IMR-90 (cell line): ENCODE measurements at regions not wholly inside any gene's neighbourhood (a gene's known extent, or its start where the extent isn't known, plus 50 kb on each side); places are given as distances from the start of the nearest gene placed in this dataset.

Source experiments
- ATAC-seq: fragments of 200-7000 bp; cut with Tn5 transposase; 2 replicates; pipeline ENCODE4 v1.9.1; 2020; ENCODE audit warnings: low read depth, mild to moderate bottlenecking, moderate library complexity
- BruUV-seq: library from RNA; stranded (reverse); fragments of 400-500 nt; replicated peaks from 2 replicates; lab custom pipeline; 2021; lab: Mats Ljungman, UMichigan
- CTCF ChIA-PET: fragments of 300-600 bp; formaldehyde crosslinking; extraction: SDS; loops from one replicate; lab custom pipeline; 2021; ENCODE audit warnings: antibody characterized with exemption; lab: Yijun Ruan, JAX
- POLR2A ChIA-PET: fragments of 300-600 bp; sonication (Branson Sonifier 250); formaldehyde crosslinking; loops from one replicate; lab custom pipeline; 2022; ENCODE audit warnings: antibody characterized with exemption; ENCODE audit not compliant: unreplicated experiment; lab: Charles Lee
- DNase-seq: peaks from one replicate; pipeline ENCODE4 v3.0.0; 2013
- H2AFZ ChIP-seq: replicated peaks from 2 replicates; pipeline ENCODE3; 2013; ENCODE audit warnings: low read length, mild to moderate bottlenecking; ENCODE audit not compliant: poor library complexity
- H2AK5ac ChIP-seq: 2 replicates; pipeline ENCODE4 v1.6.1; 2013; ENCODE audit warnings: low read depth, low read length, inconsistent platforms
- H2AK9ac ChIP-seq: replicated peaks from 2 replicates; pipeline ENCODE3; 2013; ENCODE audit warnings: mild to moderate bottlenecking, low read depth, low read length, moderate library complexity; ENCODE audit not compliant: poor library complexity
- H2BK120ac ChIP-seq: 2 replicates; pipeline ENCODE4 v1.6.1; 2013; ENCODE audit warnings: low read depth, low read length, inconsistent platforms
- H2BK15ac ChIP-seq: 3 replicates; pipeline ENCODE4 v1.6.1; 2013; ENCODE audit warnings: low read depth, low read length, inconsistent platforms
- H2BK20ac ChIP-seq: 2 replicates; pipeline ENCODE4 v1.6.1; 2013; ENCODE audit warnings: low read depth, mild to moderate bottlenecking, inconsistent platforms, low read length, moderate library complexity
- H2BK5ac ChIP-seq: 2 replicates; pipeline ENCODE4 v1.6.1; 2013; ENCODE audit warnings: mild to moderate bottlenecking, low read depth, low read length, inconsistent platforms; ENCODE audit not compliant: poor library complexity, severe bottlenecking
- H3K14ac ChIP-seq: replicated peaks from 2 replicates; pipeline ENCODE4 v1.6.1; 2013; ENCODE audit warnings: low read depth, low read length, inconsistent platforms
- H3K18ac ChIP-seq: 2 replicates; pipeline ENCODE4 v1.6.1; 2013; ENCODE audit warnings: low read depth, low read length, control low read depth
- H3K23ac ChIP-seq: 2 replicates; pipeline ENCODE4 v1.6.1; 2013; ENCODE audit warnings: low read depth, low read length, inconsistent platforms
- H3K27ac ChIP-seq: 2 replicates; pipeline ENCODE4 v1.5.1; 2013; ENCODE audit warnings: mild to moderate bottlenecking, control low read depth, low read length; ENCODE audit not compliant: insufficient read depth
- H3K27me3 ChIP-seq: 2 replicates; pipeline ENCODE4 v1.6.1; 2013; ENCODE audit warnings: low read length; ENCODE audit not compliant: control insufficient read depth, insufficient read depth
- H3K36me3 ChIP-seq: 2 replicates; pipeline ENCODE4 v1.6.1; 2013; ENCODE audit warnings: low read length, mixed read lengths; ENCODE audit not compliant: control insufficient read depth, insufficient read depth
- H3K4ac ChIP-seq: 2 replicates; pipeline ENCODE4 v1.6.1; 2013; ENCODE audit warnings: low read depth, low read length, inconsistent platforms
- H3K4me1 ChIP-seq: 2 replicates; pipeline ENCODE4 v1.6.1; 2013; ENCODE audit warnings: low read length, mixed read lengths; ENCODE audit not compliant: control insufficient read depth, insufficient read depth
- H3K4me2 ChIP-seq: 2 replicates; pipeline ENCODE4 v1.6.1; 2013; ENCODE audit warnings: low read depth, mild to moderate bottlenecking, control low read depth, low read length, moderate library complexity
- H3K4me3 ChIP-seq: 2 replicates; pipeline ENCODE4 v1.5.1; 2013; ENCODE audit warnings: low read depth, mild to moderate bottlenecking, control low read depth, low read length, moderate library complexity; ENCODE audit not compliant: insufficient read depth
- H3K56ac ChIP-seq: 2 replicates; pipeline ENCODE4 v1.6.1; 2013; ENCODE audit warnings: low read length, inconsistent platforms; ENCODE audit not compliant: insufficient read depth; ENCODE audit errors: extremely low read depth
- H3K79me1 ChIP-seq, 2 experiments: 2 replicates each; pipeline ENCODE4 v1.6.1; 2013; ENCODE audit warnings: low read length in 2 of 2, inconsistent platforms in 1 of 2, low read depth in 1 of 2
- H3K9ac ChIP-seq: 2 replicates; pipeline ENCODE4 v1.6.1; 2013; ENCODE audit warnings: low read depth, low read length, control low read depth
- H3K9me1 ChIP-seq: 2 replicates; pipeline ENCODE4 v1.6.1; 2013; ENCODE audit warnings: low read length, inconsistent platforms; ENCODE audit not compliant: insufficient read depth
- H3K9me3 ChIP-seq: 2 replicates; pipeline ENCODE4 v1.6.1; 2013; ENCODE audit warnings: low read length; ENCODE audit not compliant: control insufficient read depth, insufficient read depth
- H4K20me1 ChIP-seq: 2 replicates; pipeline ENCODE4 v1.6.1; 2013; ENCODE audit warnings: low read length, inconsistent platforms; ENCODE audit not compliant: insufficient read depth
- H4K5ac ChIP-seq: 2 replicates; pipeline ENCODE4 v1.6.1; 2013; ENCODE audit warnings: mild to moderate bottlenecking, low read depth, low read length, control low read depth
- H4K8ac ChIP-seq, 2 experiments: 2 replicates each; pipeline ENCODE4 v1.6.1; 2013; ENCODE audit warnings: low read depth in 2 of 2, low read length in 2 of 2, control low read depth in 1 of 2, inconsistent platforms in 1 of 2
- H4K91ac ChIP-seq: 2 replicates; pipeline ENCODE4 v1.6.1; 2013; ENCODE audit warnings: low read depth, low read length, inconsistent platforms; ENCODE audit not compliant: insufficient read depth
- MAFK ChIP-seq: IDR thresholded peaks from 2 replicates; pipeline ENCODE4 v1.6.1; 2012; ENCODE audit warnings: low read depth, low read length, improper control_type of control experiment
- MAZ ChIP-seq: IDR thresholded peaks from 2 replicates; pipeline ENCODE4 v1.6.1; 2012; ENCODE audit warnings: low read depth, mild to moderate bottlenecking, low read length, improper control_type of control experiment, moderate library complexity, borderline replicate concordance
- MXI1 ChIP-seq: IDR thresholded peaks from 2 replicates; pipeline ENCODE4 v1.6.1; 2012; ENCODE audit warnings: low read depth, mild to moderate bottlenecking, low read length, moderate library complexity, borderline replicate concordance
- RCOR1 ChIP-seq: IDR thresholded peaks from 2 replicates; pipeline ENCODE4 v1.6.1; 2012; ENCODE audit warnings: mild to moderate bottlenecking, low read length, improper control_type of control experiment; ENCODE audit not compliant: insufficient replicate concordance
- RFX5 ChIP-seq: IDR thresholded peaks from 2 replicates; pipeline ENCODE4 v1.8.0; 2012; ENCODE audit warnings: low read depth, mild to moderate bottlenecking, low read length, moderate library complexity
- WGBS, 2 experiments: methylation state at CpG; one replicate each; pipeline versions ENCODE4 v1.1.5 to v1.1.7; 2013; ENCODE audit warnings: missing lambda C conversion rate in 2 of 2; ENCODE audit not compliant: insufficient read length in 1 of 2; ENCODE audit errors: extremely low coverage in 2 of 2; 5-methylcytosine and 5-hydroxymethylcytosine counted together
- dilution Hi-C: fragments of 300-500 bp; cut with HindIII; formaldehyde crosslinking; loops from one replicate; pipeline ENCODE4 v1.14.3; 2018; ENCODE audit warnings: low sequenced_read_pairs; ENCODE audit not compliant: unreplicated experiment
- in situ Hi-C: fragments of 300-500 bp; cut with MboI; formaldehyde crosslinking; loops from 3 replicates; pipeline ENCODE4 v1.14.3; 2019; ENCODE audit warnings: low sequenced_read_pairs, inconsistent platforms, mixed read lengths
- intact Hi-C: fragments of 100-400 bp; cut with micrococcal nuclease; formaldehyde crosslinking; loops from 2 replicates; pipeline ENCODE4 v1.10.0; 2022
- TF ChIP-seq, protein P1 (sequence below): conservative IDR thresholded peaks from 2 replicates; pipeline ENCODE4 v1.5.1; 2012; ENCODE audit warnings: mild to moderate bottlenecking, low read depth, low read length, improper control_type of control experiment
- TF ChIP-seq, protein P2 (sequence below): fragments of 150-350 bp; IDR thresholded peaks from 2 replicates; pipeline ENCODE4 v1.6.1; 2017; ENCODE audit warnings: mild to moderate bottlenecking, antibody characterized with exemption, low read length, low read depth

DNA sequence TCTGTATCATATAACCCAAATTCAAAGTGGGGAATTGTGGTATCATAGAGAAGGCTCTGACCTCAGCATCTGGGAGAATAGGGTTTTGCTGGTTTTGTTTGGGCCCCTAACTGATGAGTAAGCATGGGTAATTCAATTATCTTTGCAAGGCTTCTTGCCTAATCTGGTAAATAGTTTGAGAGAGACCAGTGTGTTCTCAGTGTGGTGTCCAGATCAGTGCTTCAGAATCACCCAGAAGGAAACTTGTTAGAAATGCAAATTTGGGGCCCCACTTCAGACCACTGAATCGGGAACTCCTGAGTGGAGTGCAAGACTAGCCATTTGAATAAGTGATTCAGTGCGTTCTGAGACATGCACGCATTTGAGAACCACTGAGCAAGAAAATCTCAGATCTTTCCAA lies 282.7 kb downstream of the EPHA4 start:
- dilution Hi-C loops = no loop called here
- TF ChIP-seq RFX5 = no peak
- no peak for TF ChIP-seq MXI1
- no peak for TF ChIP-seq MAZ
- TF ChIP-seq, protein P1, sequence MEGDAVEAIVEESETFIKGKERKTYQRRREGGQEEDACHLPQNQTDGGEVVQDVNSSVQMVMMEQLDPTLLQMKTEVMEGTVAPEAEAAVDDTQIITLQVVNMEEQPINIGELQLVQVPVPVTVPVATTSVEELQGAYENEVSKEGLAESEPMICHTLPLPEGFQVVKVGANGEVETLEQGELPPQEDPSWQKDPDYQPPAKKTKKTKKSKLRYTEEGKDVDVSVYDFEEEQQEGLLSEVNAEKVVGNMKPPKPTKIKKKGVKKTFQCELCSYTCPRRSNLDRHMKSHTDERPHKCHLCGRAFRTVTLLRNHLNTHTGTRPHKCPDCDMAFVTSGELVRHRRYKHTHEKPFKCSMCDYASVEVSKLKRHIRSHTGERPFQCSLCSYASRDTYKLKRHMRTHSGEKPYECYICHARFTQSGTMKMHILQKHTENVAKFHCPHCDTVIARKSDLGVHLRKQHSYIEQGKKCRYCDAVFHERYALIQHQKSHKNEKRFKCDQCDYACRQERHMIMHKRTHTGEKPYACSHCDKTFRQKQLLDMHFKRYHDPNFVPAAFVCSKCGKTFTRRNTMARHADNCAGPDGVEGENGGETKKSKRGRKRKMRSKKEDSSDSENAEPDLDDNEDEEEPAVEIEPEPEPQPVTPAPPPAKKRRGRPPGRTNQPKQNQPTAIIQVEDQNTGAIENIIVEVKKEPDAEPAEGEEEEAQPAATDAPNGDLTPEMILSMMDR = no peak
- no peak for TF ChIP-seq MAFK
- TF ChIP-seq RCOR1 = no peak
- TF ChIP-seq, protein P2, sequence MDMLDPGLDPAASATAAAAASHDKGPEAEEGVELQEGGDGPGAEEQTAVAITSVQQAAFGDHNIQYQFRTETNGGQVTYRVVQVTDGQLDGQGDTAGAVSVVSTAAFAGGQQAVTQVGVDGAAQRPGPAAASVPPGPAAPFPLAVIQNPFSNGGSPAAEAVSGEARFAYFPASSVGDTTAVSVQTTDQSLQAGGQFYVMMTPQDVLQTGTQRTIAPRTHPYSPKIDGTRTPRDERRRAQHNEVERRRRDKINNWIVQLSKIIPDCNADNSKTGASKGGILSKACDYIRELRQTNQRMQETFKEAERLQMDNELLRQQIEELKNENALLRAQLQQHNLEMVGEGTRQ = no peak
- Histone ChIP-seq H3K56ac (no peak overlapping the region), H2BK20ac (no peak overlapping the region), H3K4me1 (peaks cover 1% of the 10 kb centered on the region; the same call in 1 of the 2 replicates), H3K9me3 (no peaks in the 10 kb centered on the region), H4K20me1 (no peaks in the 10 kb centered on the region), H2BK15ac (no peak overlapping the region), H3K4me2 (no peak overlapping the region), H4K8ac (no peak overlapping the region), H2AK5ac (no peak overlapping the region), H2AK9ac (no peak overlapping the region), H2AFZ (no peak overlapping the region), H3K23ac (no peak overlapping the region), H3K27ac (no peak overlapping the region), H3K4me3 (no peak overlapping the region), H3K9me1 (no peaks in the 10 kb centered on the region), H3K18ac (no peak overlapping the region), H3K4ac (no peak overlapping the region), H2BK5ac (no peak overlapping the region), H4K5ac (no peak overlapping the region), H3K27me3 (peaks cover 2% of the 10 kb centered on the region; the same call in 1 of the 2 replicates), H3K14ac (no peak overlapping the region), H3K36me3 (no peaks in the 10 kb centered on the region), H2BK120ac (no peak overlapping the region), H4K91ac (no peak overlapping the region), H3K79me1 (no peaks in the 10 kb centered on the region), H3K9ac (no peak overlapping the region)
- BruUV-seq = no TSS peak
- POLR2A ChIA-PET = no interaction called here
- DNase-seq = peak; percentile 40
- CTCF ChIA-PET = no interaction called here
- no CpG with 5 or more reads among the region's 3 CpGs for WGBS, 2 experiments
- ATAC-seq = no peak
- in situ Hi-C loops = no loop called here
- intact Hi-C loops = no loop called here
